Erythroblast (primary cell): ENCODE measurements at regions not wholly inside any gene's neighbourhood (a gene's known extent, or its start where the extent isn't known, plus 50 kb on each side); places are given as distances from the start of the nearest gene placed in this dataset.
"Not testable (repeated sequence)": the region's sequence is repeated elsewhere in the genome, so short reads cannot be mapped to it uniquely, and the experiment has no call there.

Source experiments
- GATA1 ChIP-seq: IDR thresholded peaks from 2 replicates; pipeline ENCODE4 v1.6.1; 2011; ENCODE audit warnings: low read depth, mild to moderate bottlenecking, control low read depth, low read length, moderate library complexity
- POLR2A ChIP-seq: IDR thresholded peaks from 2 replicates; pipeline ENCODE4 v1.6.1; 2011; ENCODE audit warnings: mild to moderate bottlenecking, low read length

GRCh38 chr4:189155083-189155482 is 785.6 kb upstream of the FRG1 start:
- not testable (repeated sequence) for TF ChIP-seq POLR2A, GATA1
